Osteocyte (in vitro differentiated cells): ENCODE measurements at regions not wholly inside any gene's neighbourhood (a gene's known extent, or its start where the extent isn't known, plus 50 kb on each side); places are given as distances from the start of the nearest gene placed in this dataset.

Experiments used
- DNase-seq: peaks from one replicate; pipeline ENCODE4 v3.0.0; 2021; ENCODE audit warnings: mixed read lengths; ENCODE audit not compliant: unreplicated experiment; ENCODE audit errors: extremely low spot score
- H3K27ac Mint-ChIP-seq: one replicate; pipeline ENCODE4 v1.8.0; 2021; ENCODE audit warnings: mild to moderate bottlenecking, mixed read lengths; ENCODE audit not compliant: unreplicated experiment
- H3K27me3 Mint-ChIP-seq: one replicate; pipeline ENCODE4 v1.8.0; 2021; ENCODE audit warnings: mixed read lengths; ENCODE audit not compliant: unreplicated experiment
- H3K36me3 Mint-ChIP-seq: one replicate; pipeline ENCODE4 v1.8.0; 2021; ENCODE audit warnings: mixed read lengths; ENCODE audit not compliant: unreplicated experiment
- H3K4me1 Mint-ChIP-seq: one replicate; pipeline ENCODE4 v1.8.0; 2021; ENCODE audit warnings: mixed read lengths; ENCODE audit not compliant: unreplicated experiment
- H3K4me3 Mint-ChIP-seq: one replicate; pipeline ENCODE4 v1.8.0; 2021; ENCODE audit warnings: mild to moderate bottlenecking, moderate library complexity, mixed read lengths; ENCODE audit not compliant: unreplicated experiment
- H3K9me3 Mint-ChIP-seq: one replicate; pipeline ENCODE4 v1.8.0; 2021; ENCODE audit warnings: mixed read lengths; ENCODE audit not compliant: unreplicated experiment
- TF ChIP-seq, protein P1 (sequence below): fragments of 200-600 bp; sonication (generic); IDR thresholded peaks from 2 replicates; pipeline ENCODE4 v1.5.0; 2021; ENCODE audit warnings: antibody characterized with exemption, mild to moderate bottlenecking, moderate library complexity

DNA sequence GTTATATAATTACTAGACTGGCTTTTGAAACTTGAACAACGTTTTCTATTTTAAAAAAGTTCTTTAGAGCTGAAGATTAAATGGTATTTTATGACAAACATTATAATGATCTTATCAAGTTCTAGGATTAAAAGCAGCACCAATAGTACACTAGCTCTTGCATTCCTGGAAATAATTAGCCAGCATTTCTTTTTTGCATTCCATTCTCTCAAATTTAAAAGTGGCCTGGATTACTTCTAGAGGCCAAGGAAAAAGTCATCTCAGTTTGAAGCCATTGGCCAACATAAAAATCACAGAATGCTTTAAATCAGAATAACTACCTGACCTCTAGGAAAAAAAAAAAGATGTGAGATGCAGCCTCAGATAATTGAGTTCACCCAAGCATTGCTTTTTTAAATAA lies 1326.4 kb upstream of the SORCS1 start:
- no peaks in the 10 kb centered on the region for H3K4me1 Mint-ChIP-seq
- H3K27ac Mint-ChIP-seq: no peak overlapping the region
- H3K36me3 Mint-ChIP-seq: no peaks in the 10 kb centered on the region
- no peaks in the 10 kb centered on the region for H3K27me3 Mint-ChIP-seq
- no peak for DNase-seq
- H3K4me3 Mint-ChIP-seq: no peak overlapping the region
- TF ChIP-seq, protein P1, sequence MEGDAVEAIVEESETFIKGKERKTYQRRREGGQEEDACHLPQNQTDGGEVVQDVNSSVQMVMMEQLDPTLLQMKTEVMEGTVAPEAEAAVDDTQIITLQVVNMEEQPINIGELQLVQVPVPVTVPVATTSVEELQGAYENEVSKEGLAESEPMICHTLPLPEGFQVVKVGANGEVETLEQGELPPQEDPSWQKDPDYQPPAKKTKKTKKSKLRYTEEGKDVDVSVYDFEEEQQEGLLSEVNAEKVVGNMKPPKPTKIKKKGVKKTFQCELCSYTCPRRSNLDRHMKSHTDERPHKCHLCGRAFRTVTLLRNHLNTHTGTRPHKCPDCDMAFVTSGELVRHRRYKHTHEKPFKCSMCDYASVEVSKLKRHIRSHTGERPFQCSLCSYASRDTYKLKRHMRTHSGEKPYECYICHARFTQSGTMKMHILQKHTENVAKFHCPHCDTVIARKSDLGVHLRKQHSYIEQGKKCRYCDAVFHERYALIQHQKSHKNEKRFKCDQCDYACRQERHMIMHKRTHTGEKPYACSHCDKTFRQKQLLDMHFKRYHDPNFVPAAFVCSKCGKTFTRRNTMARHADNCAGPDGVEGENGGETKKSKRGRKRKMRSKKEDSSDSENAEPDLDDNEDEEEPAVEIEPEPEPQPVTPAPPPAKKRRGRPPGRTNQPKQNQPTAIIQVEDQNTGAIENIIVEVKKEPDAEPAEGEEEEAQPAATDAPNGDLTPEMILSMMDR: no peak
- peaks cover 19% of the 10 kb centered on the region for H3K9me3 Mint-ChIP-seq

DNA sequence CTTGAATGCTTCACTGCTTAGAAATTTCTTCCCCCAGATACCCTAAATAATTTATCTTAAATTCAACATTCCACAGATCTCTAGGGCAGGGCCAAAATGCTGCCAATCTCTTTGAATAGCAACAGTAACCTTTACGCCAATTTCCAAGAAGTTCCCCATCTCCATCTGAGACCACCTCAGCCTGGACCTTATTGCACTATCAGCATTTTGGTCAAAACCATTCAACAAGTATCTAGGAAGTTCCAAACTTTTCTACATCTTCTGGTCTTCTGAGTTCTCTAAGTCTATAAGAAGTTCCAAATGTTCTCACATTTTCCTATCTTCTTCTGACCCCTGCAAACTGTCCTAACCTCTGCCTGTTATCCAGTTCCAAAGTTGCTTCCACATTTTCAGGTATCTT lies 1306.9 kb upstream of the SORCS1 start:
- no peaks in the 10 kb centered on the region for H3K36me3 Mint-ChIP-seq

DNA sequence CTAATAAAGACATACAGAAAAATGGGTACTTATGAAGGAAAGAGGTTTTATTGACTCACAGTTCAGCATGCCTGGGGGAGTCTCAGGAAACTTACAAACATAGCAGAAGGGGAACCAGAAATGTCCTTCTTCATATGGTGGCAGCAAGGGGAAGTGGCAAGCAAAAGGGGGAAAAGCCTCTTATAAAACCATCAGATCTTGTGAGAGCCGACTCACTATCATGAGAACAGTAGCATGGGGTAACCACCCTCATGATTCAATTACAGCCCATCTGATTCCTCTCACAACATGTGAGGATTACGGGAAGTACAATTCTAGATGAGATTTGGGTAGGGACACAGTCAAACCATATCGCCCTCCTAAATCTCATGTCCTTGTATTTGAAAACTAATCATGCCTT lies 1305.4 kb upstream of the SORCS1 start:
- H3K27ac Mint-ChIP-seq: no peak overlapping the region
- peaks cover 4% of the 10 kb centered on the region for H3K4me1 Mint-ChIP-seq
- H3K27me3 Mint-ChIP-seq: peaks cover 16% of the 10 kb centered on the region
- H3K4me3 Mint-ChIP-seq: no peak overlapping the region
- H3K36me3 Mint-ChIP-seq: no peaks in the 10 kb centered on the region
- TF ChIP-seq, protein P1: no peak
- DNase-seq: no peak
- peaks cover 11% of the 10 kb centered on the region for H3K9me3 Mint-ChIP-seq

More for the DNA sequence above, 1306.9 kb upstream of the SORCS1 start:
- Mint-ChIP-seq H3K9me3 (peaks cover 11% of the 10 kb centered on the region), H3K27me3 (peaks cover 11% of the 10 kb centered on the region), H3K27ac (no peak overlapping the region), H3K4me3 (no peak overlapping the region), H3K4me1 (peaks cover 4% of the 10 kb centered on the region)
- TF ChIP-seq, protein P1: no peak
- no peak for DNase-seq

DNA sequence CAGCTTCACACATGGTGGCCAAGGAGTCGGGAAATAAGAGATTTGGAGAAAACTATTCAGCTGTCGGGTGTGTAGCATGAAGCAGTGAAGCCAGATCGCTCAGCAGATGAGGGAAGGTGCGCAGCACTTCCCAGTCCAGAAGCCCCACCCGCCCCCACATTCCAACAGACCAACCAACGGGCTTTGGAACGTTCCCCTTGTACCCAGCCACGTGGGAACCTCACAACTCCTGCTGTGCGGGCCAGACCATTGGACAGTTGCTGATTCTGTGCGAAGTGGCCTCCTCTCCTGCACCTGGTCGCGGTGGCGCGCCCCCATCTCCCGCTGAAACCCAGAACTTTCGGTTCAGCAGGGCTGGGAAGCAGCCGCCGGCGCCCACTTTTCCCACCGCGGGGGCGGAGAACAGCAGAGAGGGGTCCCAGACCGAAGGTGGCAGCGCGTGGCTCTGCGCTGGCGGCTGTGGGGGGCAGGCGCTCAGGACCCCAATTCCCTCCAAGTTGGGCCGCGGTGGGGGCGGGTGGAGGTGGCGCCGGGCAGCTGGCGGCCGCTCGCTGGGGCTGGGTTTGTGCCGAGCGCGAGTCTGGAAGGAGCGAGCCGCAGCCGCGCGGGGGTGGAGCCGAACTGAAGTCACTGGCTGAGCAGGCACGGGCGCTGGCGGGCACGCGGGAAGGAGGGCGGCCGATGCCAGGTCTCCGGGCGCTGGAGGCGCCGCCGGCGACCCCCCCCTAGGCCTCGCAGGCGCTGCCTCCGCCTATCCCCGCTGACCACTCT lies 1301.5 kb upstream of the SORCS1 start:
- peaks cover 4% of the 10 kb centered on the region for H3K4me1 Mint-ChIP-seq
- no peaks in the 10 kb centered on the region for H3K36me3 Mint-ChIP-seq
- TF ChIP-seq, protein P1: no peak
- no peak for DNase-seq
- peaks cover 3% of the 10 kb centered on the region for H3K9me3 Mint-ChIP-seq
- peaks cover 16% of the 10 kb centered on the region for H3K27me3 Mint-ChIP-seq
- H3K27ac Mint-ChIP-seq: no peak overlapping the region
- peak overlapping the region; percentile 26 for H3K4me3 Mint-ChIP-seq

DNA sequence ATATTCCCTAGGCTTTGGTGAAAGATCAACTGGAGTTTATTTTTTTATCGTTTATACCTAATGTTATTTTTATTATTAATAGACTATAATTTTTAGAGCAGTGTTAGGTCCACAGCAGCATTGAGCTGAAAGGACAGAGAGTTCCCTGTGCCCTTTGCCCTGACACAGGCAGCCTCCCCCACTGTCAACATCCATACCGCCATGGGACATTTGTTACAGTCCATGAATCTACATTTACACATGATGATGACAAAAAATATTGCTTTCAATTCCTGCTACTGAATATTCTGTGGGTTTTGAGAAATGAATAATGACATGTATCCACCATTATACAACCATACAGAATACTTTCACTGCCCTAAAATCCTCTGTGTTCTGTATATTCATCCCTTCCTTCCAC lies 1297.5 kb upstream of the SORCS1 start:
- Mint-ChIP-seq H3K27ac (no peak overlapping the region), H3K4me3 (no peak overlapping the region), H3K9me3 (no peaks in the 10 kb centered on the region), H3K36me3 (no peaks in the 10 kb centered on the region), H3K4me1 (peaks cover 4% of the 10 kb centered on the region), H3K27me3 (peaks cover 11% of the 10 kb centered on the region)
- TF ChIP-seq, protein P1: no peak
- DNase-seq: no peak
